ENCODE measurements at regions not wholly inside any gene's neighbourhood (a gene's known extent, or its start where the extent isn't known, plus 50 kb on each side); places are given as distances from the start of the nearest gene placed in this dataset.
"Not testable (repeated sequence)": the region's sequence is repeated elsewhere in the genome, so short reads cannot be mapped to it uniquely, and the experiment has no call there.

GRCh38 chr1:29583727-29584126 lies 347.4 kb downstream of the PTPRU start:
- DNase-seq, result no peak

- DNase-seq, result no peak
These were observed 344.9 kb downstream of the PTPRU start for GRCh38 chr1:29581256-29581655.

- DNase-seq, result no peak
These were observed 343.6 kb downstream of the PTPRU start for GRCh38 chr1:29579821-29580425.

- no peak for DNase-seq
These were observed 341.2 kb downstream of the PTPRU start for GRCh38 chr1:29577512-29577911.

- DNase-seq, result no peak
These were observed 340.2 kb downstream of the PTPRU start for GRCh38 chr1:29576510-29576909.

GRCh38 chr1:29575826-29576225 lies 339.5 kb downstream of the PTPRU start:
- no peak for DNase-seq

- DNase-seq, result no peak
These were observed 339.0 kb downstream of the PTPRU start for GRCh38 chr1:29575277-29575676.

- DNase-seq, result no peak
These were observed 338.5 kb downstream of the PTPRU start for GRCh38 chr1:29574871-29575270.

- DNase-seq, result no peak
These were observed 333.8 kb downstream of the PTPRU start for GRCh38 chr1:29569971-29570634.

- DNase-seq, result no peak
These were observed 330.9 kb downstream of the PTPRU start for GRCh38 chr1:29567257-29567656.

- no peak for DNase-seq
These were observed 329.2 kb downstream of the PTPRU start for GRCh38 chr1:29565490-29565889.

GRCh38 chr1:29563571-29563970 lies 327.2 kb downstream of the PTPRU start:
- no peak for DNase-seq

GRCh38 chr1:29563092-29563491 lies 326.8 kb downstream of the PTPRU start:
- DNase-seq, result no peak

GRCh38 chr1:29559056-29559455 lies 322.7 kb downstream of the PTPRU start:
- no peak for DNase-seq

GRCh38 chr1:29557701-29558600 lies 321.6 kb downstream of the PTPRU start:
- no peak for DNase-seq

GRCh38 chr1:29557066-29557465 lies 320.7 kb downstream of the PTPRU start:
- no peak for DNase-seq

GRCh38 chr1:29556657-29557056 lies 320.3 kb downstream of the PTPRU start:
- no peak for DNase-seq

GRCh38 chr1:29555043-29555620 lies 318.8 kb downstream of the PTPRU start:
- DNase-seq, result no peak

GRCh38 chr1:29554208-29554778 lies 318.0 kb downstream of the PTPRU start:
- DNase-seq, result no peak

GRCh38 chr1:29551123-29551936 lies 315.0 kb downstream of the PTPRU start:
- DNase-seq, result no peak

- DNase-seq, result no peak
These were observed 314.0 kb downstream of the PTPRU start for GRCh38 chr1:29550119-29550841.

GRCh38 chr1:29549728-29550118 lies 313.4 kb downstream of the PTPRU start:
- not testable (repeated sequence) for DNase-seq

All from activated CD8-positive, alpha-beta memory T cell treated with anti-CD3 and anti-CD28 coated beads for 24 hours (primary cell).